ENCODE measurements at regions not wholly inside any gene's neighbourhood (a gene's known extent, or its start where the extent isn't known, plus 50 kb on each side); places are given as distances from the start of the nearest gene placed in this dataset.

DNA sequence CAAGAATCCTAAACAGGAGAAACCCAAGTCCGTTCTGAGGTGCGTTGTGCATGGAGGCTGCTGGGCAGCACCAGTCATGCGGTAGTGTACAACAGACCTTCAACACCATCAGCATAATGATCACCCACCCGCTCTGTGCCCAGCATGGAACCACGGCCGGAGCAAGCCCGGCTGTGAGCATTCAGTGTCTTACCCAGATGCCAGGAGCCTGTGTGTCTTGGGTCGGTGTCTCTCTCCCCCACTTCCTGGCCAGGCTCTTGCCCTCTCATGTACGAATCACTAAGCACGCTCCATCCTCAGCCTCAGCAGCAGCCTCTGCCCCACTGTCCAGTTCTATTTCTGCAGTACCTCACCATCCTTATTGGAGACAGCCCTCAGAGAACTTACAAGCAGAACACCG, 231.6 kb upstream of the IRS2 start:
- TF ChIP-seq CTCF (IDR thresholded peaks at IDR 0.05) (no peak), POLR2A (IDR thresholded peaks at IDR 0.05) (no peak), EP300 (IDR thresholded peaks at IDR 0.05; ENCODE audit: low read depth) (no peak), POLR2AphosphoS5 (IDR thresholded peaks at IDR 0.05) (no peak)

All from transverse colon (tissue), 4 donors.